22Rv1 (cell line): ENCODE measurements at regions not wholly inside any gene's neighbourhood (a gene's known extent, or its start where the extent isn't known, plus 50 kb on each side); places are given as distances from the start of the nearest gene placed in this dataset.

Experiments
- CTCF ChIP-seq: fragments of 450-650 bp; IDR thresholded peaks from 2 replicates; pipeline ENCODE4 v1.5.1; 2017; ENCODE audit warnings: mild to moderate bottlenecking
- ZFX ChIP-seq: fragments of 450-650 bp; IDR thresholded peaks from 2 replicates; pipeline ENCODE4 v1.6.1; 2017; ENCODE audit warnings: antibody characterized with exemption, borderline replicate concordance

- no peak for TF ChIP-seq CTCF
- TF ChIP-seq ZFX, result no peak
These were observed 155.5 kb upstream of the IGFBP3 start for GRCh38 chr7:46076527-46076926.
